B cell (primary cell): ENCODE measurements at regions not wholly inside any gene's neighbourhood (a gene's known extent, or its start where the extent isn't known, plus 50 kb on each side); places are given as distances from the start of the nearest gene placed in this dataset.
A peak's percentile ranks its signal among the peaks of the same experiment; 100 is the strongest.
"Not testable (repeated sequence)": the region's sequence is repeated elsewhere in the genome, so short reads cannot be mapped to it uniquely, and the experiment has no call there.

ENCODE experiments used
- ATAC-seq: fragments of 200-7000 bp; cut with Tn5 transposase; one replicate; pipeline ENCODE4 v1.10.0; 2021; ENCODE audit warnings: low read depth, mild to moderate bottlenecking, moderate number of reproducible peaks, moderate library complexity
- CTCF ChIA-PET: fragments of 350-600 bp; sonication (Branson Sonifier 250); formaldehyde crosslinking; loops from one replicate; lab custom pipeline; 2021; ENCODE audit warnings: antibody characterized with exemption, inconsistent platforms; lab: Charles Lee
- POLR2A ChIA-PET: fragments of 350-600 bp; sonication (Branson Sonifier 250); formaldehyde crosslinking; loops from one replicate; lab custom pipeline; 2021; ENCODE audit warnings: antibody characterized with exemption; lab: Charles Lee
- DNase-seq: peaks from one replicate; pipeline ENCODE4 v3.0.0; 2013
- H2AFZ ChIP-seq: 2 replicates; pipeline ENCODE4 v1.6.1; 2012; ENCODE audit warnings: mild to moderate bottlenecking, low read depth, low read length; ENCODE audit not compliant: insufficient read depth, poor library complexity, severe bottlenecking
- H3K27ac ChIP-seq, 2 donors: 1 replicate in 1 of 2; 2 replicates in 1 of 2; pipeline ENCODE4 v1.5.1; 2012 to 2013; ENCODE audit warnings: low read length in 2 of 2, mild to moderate bottlenecking in 2 of 2, moderate library complexity in 1 of 2
- H3K27me3 ChIP-seq, 4 experiments: fragments of 200-600 bp in 1 of 4; sonication (generic) in 1 of 4; replicated peaks in 1 of 4; 1 replicate in 2 of 4; 2 replicates in 2 of 4; pipeline versions ENCODE4 v1.6.1 to v1.7.0; 2013 to 2016; ENCODE audit warnings: low read length in 3 of 4, mild to moderate bottlenecking in 2 of 4, mixed read lengths in 1 of 4, moderate library complexity in 1 of 4; ENCODE audit not compliant: insufficient read depth in 4 of 4, control insufficient read depth in 3 of 4; ENCODE audit errors: control extremely low read depth in 1 of 4
- H3K36me3 ChIP-seq, 2 experiments: replicated peaks in 1 of 2; 1 replicate in 1 of 2; 2 replicates in 1 of 2; pipeline versions ENCODE4 v1.6.1 to v1.7.1; 2013; ENCODE audit warnings: low read length in 1 of 2; ENCODE audit not compliant: insufficient read depth in 2 of 2, control insufficient read depth in 1 of 2; ENCODE audit errors: control extremely low read depth in 1 of 2, extremely low read depth in 1 of 2
- H3K4me1 ChIP-seq, 2 donors: fragments of 200-600 bp in 1 of 2; sonication (generic) in 1 of 2; 1 replicate in 1 of 2; 2 replicates in 1 of 2; pipeline versions ENCODE4 v1.5.1 to v1.6.1; 2013 to 2017; ENCODE audit warnings: low read length in 2 of 2; ENCODE audit not compliant: control insufficient read depth in 2 of 2, insufficient read depth in 2 of 2
- H3K4me2 ChIP-seq: replicated peaks from 2 replicates; pipeline ENCODE3; 2012; ENCODE audit warnings: mild to moderate bottlenecking, low read depth, low read length; ENCODE audit not compliant: poor library complexity, severe bottlenecking
- H3K4me3 ChIP-seq, 5 experiments: fragments of 200-600 bp in 1 of 5; sonication (generic) in 1 of 5; 1 replicate in 3 of 5; 2 replicates in 2 of 5; pipeline versions ENCODE4 v1.5.1 to v1.7.0; 2011 to 2016; ENCODE audit warnings: low read length in 4 of 5, mild to moderate bottlenecking in 4 of 5, low read depth in 2 of 5, control low read depth in 1 of 5, moderate library complexity in 1 of 5; ENCODE audit not compliant: insufficient read depth in 1 of 5; ENCODE audit errors: control extremely low read depth in 1 of 5, extremely low read depth in 1 of 5
- H3K79me2 ChIP-seq: fragments of 200-600 bp; sonication (generic); one replicate; pipeline ENCODE4 v1.6.0; 2016; ENCODE audit warnings: low read length; ENCODE audit not compliant: control insufficient read depth, insufficient read depth
- H3K9ac ChIP-seq: fragments of 200-600 bp; sonication (generic); 2 replicates; pipeline ENCODE4 v1.6.1; 2017; ENCODE audit warnings: mild to moderate bottlenecking, low read length, moderate library complexity
- H3K9me3 ChIP-seq, 3 donors: one replicate each; pipeline versions ENCODE4 v1.6.1 to v1.7.1; 2013; ENCODE audit warnings: low read length in 2 of 3; ENCODE audit not compliant: control insufficient read depth in 2 of 3, insufficient read depth in 1 of 3; ENCODE audit errors: control extremely low read depth in 1 of 3
- H4K20me1 ChIP-seq: 2 replicates; pipeline ENCODE4 v1.6.0; 2012; ENCODE audit warnings: mild to moderate bottlenecking, low read length; ENCODE audit not compliant: insufficient read depth, control insufficient read depth, poor library complexity, severe bottlenecking
- H3K27ac Mint-ChIP-seq: one replicate; pipeline ENCODE4 v1.8.0; 2021; ENCODE audit warnings: mixed read lengths
- H3K27me3 Mint-ChIP-seq: one replicate; pipeline ENCODE4 v1.8.0; 2021; ENCODE audit warnings: mixed read lengths
- H3K4me1 Mint-ChIP-seq: one replicate; pipeline ENCODE4 v1.8.0; 2021; ENCODE audit warnings: mixed read lengths
- H3K4me3 Mint-ChIP-seq: one replicate; pipeline ENCODE4 v1.8.0; 2021; ENCODE audit warnings: mixed read lengths
- H3K9me3 Mint-ChIP-seq: one replicate; pipeline ENCODE4 v1.8.0; 2022; ENCODE audit warnings: mixed read lengths; ENCODE audit not compliant: insufficient read depth
- CTCF ChIP-seq: fragments of 200-600 bp; IDR thresholded peaks from one replicate; pipeline ENCODE4 v1.8.0; 2022; ENCODE audit warnings: antibody characterized with exemption, mild to moderate bottlenecking
- EZH2 ChIP-seq: IDR thresholded peaks from 2 replicates; pipeline ENCODE4 v1.6.1; 2012; ENCODE audit warnings: borderline replicate concordance, low read depth, mild to moderate bottlenecking, moderate library complexity, low read length; ENCODE audit not compliant: insufficient read depth, poor library complexity, severe bottlenecking
- WGBS: methylation state at CpG from one replicate; pipeline ENCODE4 v1.1.5; 2013; ENCODE audit warnings: missing lambda C conversion rate; ENCODE audit not compliant: insufficient coverage; 5-methylcytosine and 5-hydroxymethylcytosine counted together
- intact Hi-C: fragments of 100-400 bp; cut with micrococcal nuclease; formaldehyde crosslinking; loops from one replicate; pipeline ENCODE4 v1.10.0; 2022

- Mint-ChIP-seq H3K4me3 (peak overlapping the region; percentile 99), H3K9me3 (no peaks in the 10 kb centered on the region), H3K27ac (peak overlapping the region; percentile 99), H3K27me3 (no peaks in the 10 kb centered on the region), H3K4me1 (peaks cover 14% of the 10 kb centered on the region)
- Histone ChIP-seq H3K4me1 (peaks cover 4 to 7% of the 10 kb centered on the region in 2 donors), H3K79me2 (no peaks in the 10 kb centered on the region), H3K27me3 (peaks cover 0 to 2% (median 0%) of the 10 kb centered on the region in 4 experiments), H3K27ac (peak overlapping the region; percentile 75 to 86), H3K4me3 (peak overlapping the region; percentile 52 to 85 (median 62)), H2AFZ (peak overlapping the region; percentile 87), H4K20me1 (no peaks in the 10 kb centered on the region), H3K4me2 (peak overlapping the region; percentile 92), H3K36me3 (no peaks in the 10 kb centered on the region), H3K9me3 (no peaks in the 10 kb centered on the region), H3K9ac (peak overlapping the region; percentile 86)
- CTCF ChIA-PET = interaction anchor here (0.9 to 1.1 kb wide), 2 partner anchors 55 to 84 kb away, joined by 3 read pairs; no protein-coding TSS in a partner anchor
- WGBS = 1% methylated on average over 43 of the region's 43 CpGs
- intact Hi-C loops = loop anchor here (1.0 to 5.0 kb wide), 2 partner anchors 54 to 71 kb away; no protein-coding TSS in a partner anchor
- POLR2A ChIA-PET = interaction anchor here (0.6 to 1.0 kb wide), 5 partner anchors 40 to 114 kb away, joined by 3 to 8 read pairs (median 4); no protein-coding TSS in a partner anchor
- TF ChIP-seq CTCF (no peak), EZH2 (no peak)
- ATAC-seq = peak; percentile 84
- DNase-seq = peak; percentile 86
Measured at GRCh38 chr1:148263128-148263905, 111.2 kb upstream of the NBPF11 start.

GRCh38 chr1:148261684-148262083 is 109.6 kb upstream of the NBPF11 start:
- POLR2A ChIA-PET, H3K4me2 ChIP-seq, H3K27me3 ChIP-seq, H3K4me1 ChIP-seq, H4K20me1 ChIP-seq, H3K4me3 ChIP-seq, H3K9ac ChIP-seq, DNase-seq, H3K36me3 ChIP-seq, ATAC-seq, H3K9me3 Mint-ChIP-seq, H3K27me3 Mint-ChIP-seq, CTCF ChIA-PET, H2AFZ ChIP-seq, H3K27ac ChIP-seq, H3K79me2 ChIP-seq, H3K9me3 ChIP-seq: not testable (repeated sequence)
- H3K4me1 Mint-ChIP-seq = peaks cover 14% of the 10 kb centered on the region
- H3K4me3 Mint-ChIP-seq = peak overlapping the region; percentile 12
- no CpG with 5 or more reads among the region's 3 CpGs for WGBS
- H3K27ac Mint-ChIP-seq = peak overlapping the region; percentile 39
- intact Hi-C loops = loop anchor here (5.0 kb wide), 1 partner anchor 56 kb away; no protein-coding TSS in a partner anchor

GRCh38 chr1:148257886-148258285 is 105.8 kb upstream of the NBPF11 start:
- CTCF ChIA-PET, H3K4me2 ChIP-seq, H3K9me3 ChIP-seq, H3K27ac Mint-ChIP-seq, H3K27ac ChIP-seq, H3K9me3 Mint-ChIP-seq, intact Hi-C loops, H3K27me3 Mint-ChIP-seq, H3K4me3 Mint-ChIP-seq, H2AFZ ChIP-seq, H3K36me3 ChIP-seq, H3K79me2 ChIP-seq, H4K20me1 ChIP-seq, ATAC-seq, H3K9ac ChIP-seq, DNase-seq, H3K4me1 ChIP-seq, POLR2A ChIA-PET, H3K27me3 ChIP-seq, H3K4me3 ChIP-seq, H3K4me1 Mint-ChIP-seq: not testable (repeated sequence)
- WGBS = 88% methylated on average over 2 of the region's 4 CpGs
